ENCODE measurements at regions not wholly inside any gene's neighbourhood (a gene's known extent, or its start where the extent isn't known, plus 50 kb on each side); places are given as distances from the start of the nearest gene placed in this dataset.

DNA sequence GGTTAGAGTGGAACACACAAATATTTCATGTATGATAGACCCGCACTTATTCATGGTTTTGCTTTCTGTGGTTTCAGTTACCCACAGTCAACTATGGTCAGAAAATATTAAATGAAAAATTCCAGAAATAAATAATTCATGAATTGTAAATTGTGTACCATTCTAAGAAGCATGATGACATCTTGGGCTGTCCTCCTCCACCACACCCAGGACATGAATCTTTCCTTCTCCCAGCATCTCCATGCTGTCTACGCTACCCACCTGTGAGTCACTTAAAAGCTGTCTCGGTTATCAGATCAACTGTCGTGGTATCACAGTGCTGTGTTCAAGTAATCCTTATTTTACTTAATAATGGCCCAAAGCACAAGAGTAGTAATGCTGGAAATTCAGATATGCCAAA lies 419.6 kb upstream of the NRP1 start:
- no peaks in the 10 kb centered on the region for H3K36me3 ChIP-seq (ENCODE audit: insufficient read depth, low read length)

DNA sequence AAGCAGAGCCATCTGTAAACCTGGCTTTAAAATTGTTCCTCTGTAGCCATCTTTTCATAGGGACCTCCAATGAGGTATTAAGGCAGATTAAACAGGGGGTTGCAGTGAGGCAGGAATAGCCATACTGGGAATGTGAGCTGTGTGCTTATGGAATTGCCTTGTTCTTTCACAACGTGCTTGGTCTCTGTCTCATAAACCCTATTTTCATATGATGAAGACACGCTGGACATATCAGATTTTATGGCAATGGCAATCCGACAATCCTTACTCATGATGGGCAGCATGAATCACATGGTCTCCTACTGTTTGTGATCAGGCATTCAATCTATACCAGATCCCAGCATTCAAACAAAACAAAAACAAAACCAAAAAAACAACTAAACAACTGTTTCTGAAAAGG lies 418.9 kb upstream of the NRP1 start:
- Histone ChIP-seq H3K9ac (ENCODE audit: low read length) (no peak overlapping the region), H3K4me3 (ENCODE audit: low read depth, low read length, poor library complexity, severe bottlenecking) (no peak overlapping the region), H2AFZ (ENCODE audit: low read length) (no peak overlapping the region), H3K9me3 (ENCODE audit: low read length) (no peaks in the 10 kb centered on the region), H3K9me2 (ENCODE audit: low read depth, low read length) (no peaks in the 10 kb centered on the region), H3K36me3 (ENCODE audit: insufficient read depth, low read length) (no peaks in the 10 kb centered on the region), H3K27ac (ENCODE audit: low read depth, low read length, poor library complexity, severe bottlenecking) (no peak overlapping the region), H3F3A (ENCODE audit: insufficient read depth, low read length) (no peaks in the 10 kb centered on the region), H3K4me1 (ENCODE audit: insufficient read depth, low read length, severe bottlenecking) (no peaks in the 10 kb centered on the region), H3K79me2 (ENCODE audit: insufficient read depth, low read length) (no peaks in the 10 kb centered on the region), H3K27me3 (ENCODE audit: insufficient read depth, low read length) (no peaks in the 10 kb centered on the region), H3K4me2 (ENCODE audit: low read length) (no peak overlapping the region), H4K20me1 (ENCODE audit: insufficient read depth, low read length) (no peaks in the 10 kb centered on the region)
- TF ChIP-seq EZH2 (IDR thresholded peaks at IDR 0.05; ENCODE audit: borderline replicate concordance, low read length), result no peak
- TF ChIP-seq, protein P1, sequence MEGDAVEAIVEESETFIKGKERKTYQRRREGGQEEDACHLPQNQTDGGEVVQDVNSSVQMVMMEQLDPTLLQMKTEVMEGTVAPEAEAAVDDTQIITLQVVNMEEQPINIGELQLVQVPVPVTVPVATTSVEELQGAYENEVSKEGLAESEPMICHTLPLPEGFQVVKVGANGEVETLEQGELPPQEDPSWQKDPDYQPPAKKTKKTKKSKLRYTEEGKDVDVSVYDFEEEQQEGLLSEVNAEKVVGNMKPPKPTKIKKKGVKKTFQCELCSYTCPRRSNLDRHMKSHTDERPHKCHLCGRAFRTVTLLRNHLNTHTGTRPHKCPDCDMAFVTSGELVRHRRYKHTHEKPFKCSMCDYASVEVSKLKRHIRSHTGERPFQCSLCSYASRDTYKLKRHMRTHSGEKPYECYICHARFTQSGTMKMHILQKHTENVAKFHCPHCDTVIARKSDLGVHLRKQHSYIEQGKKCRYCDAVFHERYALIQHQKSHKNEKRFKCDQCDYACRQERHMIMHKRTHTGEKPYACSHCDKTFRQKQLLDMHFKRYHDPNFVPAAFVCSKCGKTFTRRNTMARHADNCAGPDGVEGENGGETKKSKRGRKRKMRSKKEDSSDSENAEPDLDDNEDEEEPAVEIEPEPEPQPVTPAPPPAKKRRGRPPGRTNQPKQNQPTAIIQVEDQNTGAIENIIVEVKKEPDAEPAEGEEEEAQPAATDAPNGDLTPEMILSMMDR (IDR thresholded peaks at IDR 0.05; ENCODE audit: low read length), result no peak

More for the DNA sequence above, 419.6 kb upstream of the NRP1 start:
- no peak overlapping the region for H3K4me3 ChIP-seq (ENCODE audit: low read depth, low read length, poor library complexity, severe bottlenecking)
- H3K4me1 ChIP-seq (ENCODE audit: insufficient read depth, low read length, severe bottlenecking), result no peaks in the 10 kb centered on the region
- no peaks in the 10 kb centered on the region for H3K27me3 ChIP-seq (ENCODE audit: insufficient read depth, low read length)
- H3K4me2 ChIP-seq (ENCODE audit: low read length), result no peak overlapping the region
- no peak overlapping the region for H3K9ac ChIP-seq (ENCODE audit: low read length)
- H3K9me2 ChIP-seq (ENCODE audit: low read depth, low read length), result no peaks in the 10 kb centered on the region
- no peaks in the 10 kb centered on the region for H3F3A ChIP-seq (ENCODE audit: insufficient read depth, low read length)
- no peak overlapping the region for H2AFZ ChIP-seq (ENCODE audit: low read length)
- no peaks in the 10 kb centered on the region for H4K20me1 ChIP-seq (ENCODE audit: insufficient read depth, low read length)
- H3K79me2 ChIP-seq (ENCODE audit: insufficient read depth, low read length), result no peaks in the 10 kb centered on the region
- no peak overlapping the region for H3K27ac ChIP-seq (ENCODE audit: low read depth, low read length, poor library complexity, severe bottlenecking)
- TF ChIP-seq, protein P1 (IDR thresholded peaks at IDR 0.05; ENCODE audit: low read length), result no peak
- no peak for TF ChIP-seq EZH2 (IDR thresholded peaks at IDR 0.05; ENCODE audit: borderline replicate concordance, low read length)
- no peaks in the 10 kb centered on the region for H3K9me3 ChIP-seq (ENCODE audit: low read length)

DNA sequence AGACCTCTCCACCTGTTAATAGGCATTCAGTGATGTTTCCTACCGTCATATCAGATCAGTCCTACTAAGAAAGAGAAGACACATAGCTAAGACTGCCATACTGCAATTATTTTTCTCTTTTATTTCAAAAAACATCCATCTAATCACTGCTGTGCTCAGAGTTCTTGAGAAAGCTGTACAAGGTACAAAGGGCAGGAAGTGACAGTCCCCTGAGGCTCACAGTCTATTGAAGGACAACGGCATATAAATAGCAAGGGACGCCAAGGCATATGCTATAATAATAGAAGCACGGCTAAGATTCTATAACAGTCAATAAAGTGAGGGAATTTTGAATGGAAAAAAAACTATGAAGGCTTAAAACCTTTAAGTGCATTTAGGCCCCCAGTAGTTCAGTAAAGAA lies 415.3 kb upstream of the NRP1 start:
- Histone ChIP-seq H3K36me3 (ENCODE audit: insufficient read depth, low read length) (no peaks in the 10 kb centered on the region), H3K4me2 (ENCODE audit: low read length) (no peak overlapping the region), H3K4me3 (ENCODE audit: low read depth, low read length, poor library complexity, severe bottlenecking) (no peak overlapping the region), H3K4me1 (ENCODE audit: insufficient read depth, low read length, severe bottlenecking) (no peaks in the 10 kb centered on the region), H3K9ac (ENCODE audit: low read length) (no peak overlapping the region), H3K9me3 (ENCODE audit: low read length) (no peaks in the 10 kb centered on the region), H2AFZ (ENCODE audit: low read length) (no peak overlapping the region), H3K27ac (ENCODE audit: low read depth, low read length, poor library complexity, severe bottlenecking) (no peak overlapping the region), H3K9me2 (ENCODE audit: low read depth, low read length) (no peaks in the 10 kb centered on the region), H3F3A (ENCODE audit: insufficient read depth, low read length) (no peaks in the 10 kb centered on the region), H3K27me3 (ENCODE audit: insufficient read depth, low read length) (no peaks in the 10 kb centered on the region), H4K20me1 (ENCODE audit: insufficient read depth, low read length) (no peaks in the 10 kb centered on the region), H3K79me2 (ENCODE audit: insufficient read depth, low read length) (no peaks in the 10 kb centered on the region)
- TF ChIP-seq EZH2 (IDR thresholded peaks at IDR 0.05; ENCODE audit: borderline replicate concordance, low read length), result no peak
- TF ChIP-seq, protein P1 (IDR thresholded peaks at IDR 0.05; ENCODE audit: low read length), result no peak

All from OCI-LY1 (cell line).